A673 (cell line): ENCODE measurements at regions not wholly inside any gene's neighbourhood (a gene's known extent, or its start where the extent isn't known, plus 50 kb on each side); places are given as distances from the start of the nearest gene placed in this dataset.

ENCODE experiments used
- BruUV-seq: library from RNA; stranded (reverse); fragments of 400-500 nt; replicated peaks from 2 replicates; lab custom pipeline; 2021; lab: Mats Ljungman, UMichigan
- CTCF ChIA-PET: fragments of 300-600 bp; sonication (Branson Sonifier 250); formaldehyde crosslinking; loops from one replicate; lab custom pipeline; 2022; ENCODE audit warnings: antibody characterized with exemption; lab: Charles Lee
- POLR2A ChIA-PET: fragments of 300-600 bp; sonication (Branson Sonifier 250); formaldehyde crosslinking; loops from one replicate; lab custom pipeline; 2022; ENCODE audit warnings: antibody characterized with exemption; ENCODE audit not compliant: low non-redundant PET; lab: Charles Lee
- DNase-seq: peaks from one replicate; pipeline ENCODE4 v3.0.0-alpha.2; 2015; ENCODE audit warnings: low spot score
- H3K27ac ChIP-seq: fragments of 200-600 bp; sonication (generic); 2 replicates; pipeline ENCODE4 v1.5.1; 2016; ENCODE audit warnings: mixed run types, low read depth, mild to moderate bottlenecking, mixed read lengths, antibody characterized with exemption, low read length; ENCODE audit not compliant: poor library complexity, severe bottlenecking
- H3K27me3 ChIP-seq: fragments of 200-600 bp; sonication (generic); replicated peaks from 2 replicates; pipeline ENCODE4 v1.6.1; 2017; ENCODE audit warnings: mixed run types, low read depth, mild to moderate bottlenecking, mixed read lengths, antibody characterized with exemption, low read length; ENCODE audit not compliant: insufficient read depth, poor library complexity
- H3K36me3 ChIP-seq: fragments of 200-600 bp; sonication (generic); 2 replicates; pipeline ENCODE4 v1.6.1; 2016; ENCODE audit warnings: mixed run types, mild to moderate bottlenecking, mixed read lengths, antibody characterized with exemption, low read length; ENCODE audit not compliant: insufficient read depth, poor library complexity, severe bottlenecking
- H3K4me1 ChIP-seq: fragments of 200-600 bp; sonication (generic); 2 replicates; pipeline ENCODE4 v1.6.1; 2017; ENCODE audit warnings: mixed run types, mild to moderate bottlenecking, mixed read lengths, antibody characterized with exemption, low read length; ENCODE audit not compliant: insufficient read depth, poor library complexity, severe bottlenecking
- H3K4me3 ChIP-seq: fragments of 200-600 bp; sonication (generic); 2 replicates; pipeline ENCODE4 v1.5.1; 2016; ENCODE audit warnings: low read depth, mixed run types, mild to moderate bottlenecking, mixed read lengths, low read length; ENCODE audit not compliant: poor library complexity, severe bottlenecking
- H3K9me3 ChIP-seq: fragments of 200-600 bp; sonication (generic); 2 replicates; pipeline ENCODE4 v1.6.1; 2016; ENCODE audit warnings: mixed run types, low read depth, mild to moderate bottlenecking, mixed read lengths, antibody characterized with exemption, low read length; ENCODE audit not compliant: poor library complexity, severe bottlenecking
- CTCF ChIP-seq: fragments of 300-800, 200-600 bp; sonication (generic); conservative IDR thresholded peaks from 2 replicates; pipeline ENCODE4 v1.5.1; 2017; ENCODE audit warnings: low read depth, mild to moderate bottlenecking, antibody characterized with exemption, low read length, moderate library complexity, mixed read lengths
- EZH2 ChIP-seq: fragments of 200-600 bp; sonication (generic); IDR thresholded peaks from 2 replicates; pipeline ENCODE4 v1.6.1; 2017; ENCODE audit warnings: borderline replicate concordance, low read depth, mild to moderate bottlenecking, mixed read lengths, antibody characterized with exemption, low read length; ENCODE audit not compliant: poor library complexity, severe bottlenecking
- intact Hi-C: fragments of 100-400 bp; cut with micrococcal nuclease; formaldehyde crosslinking; loops from one replicate; pipeline ENCODE4 v1.10.0; 2022; ENCODE audit not compliant: unreplicated experiment

DNA sequence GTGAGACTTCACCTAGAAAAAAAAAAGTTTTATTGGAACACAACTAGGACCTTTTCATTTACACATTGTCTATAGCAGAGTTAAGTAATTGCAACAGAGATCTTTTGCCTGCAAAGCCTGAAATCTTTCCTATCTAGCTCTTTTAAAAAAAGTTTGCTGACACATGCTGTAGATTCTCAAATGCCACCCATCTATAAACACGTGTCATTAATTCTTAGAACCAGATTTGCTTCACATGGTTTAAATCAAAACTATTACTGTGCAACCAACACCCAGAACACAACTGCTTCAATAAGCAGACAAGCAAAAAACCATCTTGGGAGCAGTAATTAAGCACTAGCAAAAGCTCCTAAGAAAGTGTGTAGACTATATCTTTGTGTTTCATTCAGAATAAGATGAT, 55.0 kb downstream of the OXSM start:
- no peaks in the 10 kb centered on the region for H3K36me3 ChIP-seq
- H3K27me3 ChIP-seq: no peaks in the 10 kb centered on the region
- ChIA-PET POLR2A (no interaction called here), CTCF (no interaction called here)
- intact Hi-C loops: loop anchor here (2.0 to 10.0 kb wide), 2 partner anchors 868 to 1280 kb away; no protein-coding TSS in a partner anchor
- TF ChIP-seq EZH2: no peak
- no peak for TF ChIP-seq CTCF
- H3K27ac ChIP-seq: no peak overlapping the region
- DNase-seq: no peak
- no TSS peak for BruUV-seq
- H3K4me1 ChIP-seq: no peaks in the 10 kb centered on the region
- H3K4me3 ChIP-seq: no peak overlapping the region
- H3K9me3 ChIP-seq: no peaks in the 10 kb centered on the region

DNA sequence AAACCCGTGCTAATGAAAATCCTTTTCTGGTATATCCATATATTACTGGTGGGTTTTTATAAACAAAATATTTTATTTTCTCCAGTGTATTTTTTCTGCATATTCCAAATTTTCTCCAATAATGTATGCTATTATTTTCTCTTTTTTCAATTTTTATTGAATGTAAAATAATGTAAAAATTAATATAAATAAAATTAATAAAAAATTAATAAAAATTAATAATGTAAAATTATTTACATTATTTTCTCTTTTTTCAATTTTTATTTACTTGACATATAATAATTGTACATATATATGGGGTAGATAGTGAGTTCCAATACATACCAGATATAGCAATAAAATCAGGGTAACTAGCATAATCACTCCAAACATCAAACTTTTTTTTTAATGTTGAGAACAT, 56.4 kb downstream of the OXSM start:
- BruUV-seq: no TSS peak
- Histone ChIP-seq H3K4me3 (no peak overlapping the region), H3K27me3 (no peaks in the 10 kb centered on the region), H3K36me3 (no peaks in the 10 kb centered on the region), H3K9me3 (no peaks in the 10 kb centered on the region), H3K4me1 (no peaks in the 10 kb centered on the region), H3K27ac (no peak overlapping the region)
- TF ChIP-seq CTCF (no peak), EZH2 (no peak)
- DNase-seq: no peak
- intact Hi-C loops: loop anchor here (10.0 kb wide), 1 partner anchor 1279 kb away; no protein-coding TSS in a partner anchor
- CTCF ChIA-PET: no interaction called here
- POLR2A ChIA-PET: no interaction called here

DNA sequence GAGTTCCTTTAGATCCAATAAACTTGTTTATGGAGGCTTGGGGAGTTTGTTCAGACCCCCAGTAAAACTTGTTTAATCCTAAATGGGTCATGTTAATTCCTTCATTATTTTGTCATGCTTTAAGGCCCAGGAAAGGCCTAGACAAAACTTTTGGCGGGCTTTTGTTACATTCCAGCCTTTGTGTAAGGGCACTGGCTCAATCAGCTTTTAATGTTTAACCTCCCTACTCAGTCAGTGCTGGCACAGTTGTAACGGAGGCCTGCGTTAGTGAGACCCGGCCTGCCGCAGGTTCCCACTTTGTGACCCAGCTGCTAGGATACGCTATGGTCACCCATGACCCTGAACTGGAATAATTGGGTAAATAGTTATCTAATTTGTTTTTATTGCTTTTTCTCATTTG, 59.2 kb downstream of the OXSM start:
- no peaks in the 10 kb centered on the region for H3K9me3 ChIP-seq
- no peak for DNase-seq
- no peak overlapping the region for H3K4me3 ChIP-seq
- no TSS peak for BruUV-seq
- no peak overlapping the region for H3K27ac ChIP-seq
- intact Hi-C loops: loop anchor here (10.0 kb wide), 1 partner anchor 1276 kb away; no protein-coding TSS in a partner anchor
- no peaks in the 10 kb centered on the region for H3K27me3 ChIP-seq
- no peak for TF ChIP-seq CTCF
- TF ChIP-seq EZH2: no peak
- no peaks in the 10 kb centered on the region for H3K36me3 ChIP-seq
- ChIA-PET CTCF (no interaction called here), POLR2A (no interaction called here)
- no peaks in the 10 kb centered on the region for H3K4me1 ChIP-seq
